Nephron (organoid): ENCODE measurements at regions not wholly inside any gene's neighbourhood (a gene's known extent, or its start where the extent isn't known, plus 50 kb on each side); places are given as distances from the start of the nearest gene placed in this dataset.

ENCODE experiments used
- H3K27ac Mint-ChIP-seq, 3 experiments: 2 replicates each; pipeline ENCODE4 v1.8.0; 2020; ENCODE audit warnings: mixed read lengths in 3 of 3, mild to moderate bottlenecking in 2 of 3, moderate library complexity in 1 of 3
- H3K27me3 Mint-ChIP-seq: 2 replicates; pipeline ENCODE4 v1.8.0; 2021; ENCODE audit warnings: low read depth, mild to moderate bottlenecking, moderate library complexity, mixed read lengths
- H3K36me3 Mint-ChIP-seq: 2 replicates; pipeline ENCODE4 v1.8.0; 2020; ENCODE audit warnings: low read depth, mixed read lengths
- H3K4me1 Mint-ChIP-seq: 2 replicates; pipeline ENCODE4 v1.8.0; 2020; ENCODE audit warnings: mixed read lengths
- H3K4me3 Mint-ChIP-seq, 3 experiments: 2 replicates each; pipeline ENCODE4 v1.8.0; 2020; ENCODE audit warnings: mild to moderate bottlenecking in 3 of 3, mixed read lengths in 3 of 3, moderate library complexity in 2 of 3
- H3K9me3 Mint-ChIP-seq: 2 replicates; pipeline ENCODE4 v1.8.0; 2020; ENCODE audit warnings: mixed read lengths
- TF ChIP-seq, protein P1 (sequence below), 3 experiments: fragments of 200-600 bp; sonication (generic); IDR thresholded peaks; one replicate each; pipeline ENCODE4 v1.5.0; 2021; ENCODE audit warnings: antibody characterized with exemption in 3 of 3; ENCODE audit not compliant: unreplicated experiment in 3 of 3

DNA sequence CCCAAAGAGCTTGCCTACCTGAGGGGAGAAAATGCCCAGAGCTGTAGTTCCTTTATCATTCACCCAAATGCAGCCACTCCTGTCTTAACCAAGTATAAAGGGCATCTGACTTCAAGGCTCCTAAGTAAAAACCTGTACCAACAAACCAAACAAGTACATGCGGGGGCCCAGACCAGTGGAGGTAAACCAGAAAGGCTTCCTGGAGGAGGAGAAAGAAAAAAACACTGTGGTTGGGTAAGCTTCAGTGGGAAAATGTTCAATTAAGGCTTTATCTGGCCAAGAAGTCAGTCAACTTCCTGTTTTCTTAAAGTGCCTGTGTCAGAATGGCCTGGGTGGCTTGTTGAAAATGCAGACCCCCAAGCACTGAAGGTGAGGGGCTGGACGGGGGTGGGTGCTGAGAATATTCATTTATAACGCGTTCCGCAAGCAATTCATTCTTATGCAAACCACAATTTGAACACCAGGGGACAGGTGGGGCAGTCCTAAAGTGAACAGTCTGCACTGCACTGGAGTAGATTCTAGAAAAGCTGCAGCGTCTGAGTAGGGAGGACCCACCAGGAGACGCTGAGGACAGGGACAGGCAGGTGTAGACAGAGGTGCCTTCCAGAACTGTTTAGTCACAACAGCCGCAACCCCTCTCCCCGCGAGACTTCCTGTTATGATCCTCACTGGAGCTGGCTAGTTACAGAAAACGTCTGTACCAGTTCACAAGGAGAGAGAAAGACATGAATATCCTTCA lies 467.1 kb downstream of the SOX9 start:
- no peaks in the 10 kb centered on the region for H3K9me3 Mint-ChIP-seq
- H3K36me3 Mint-ChIP-seq: no peaks in the 10 kb centered on the region
- H3K4me1 Mint-ChIP-seq: peaks cover 15% of the 10 kb centered on the region
- TF ChIP-seq, protein P1, sequence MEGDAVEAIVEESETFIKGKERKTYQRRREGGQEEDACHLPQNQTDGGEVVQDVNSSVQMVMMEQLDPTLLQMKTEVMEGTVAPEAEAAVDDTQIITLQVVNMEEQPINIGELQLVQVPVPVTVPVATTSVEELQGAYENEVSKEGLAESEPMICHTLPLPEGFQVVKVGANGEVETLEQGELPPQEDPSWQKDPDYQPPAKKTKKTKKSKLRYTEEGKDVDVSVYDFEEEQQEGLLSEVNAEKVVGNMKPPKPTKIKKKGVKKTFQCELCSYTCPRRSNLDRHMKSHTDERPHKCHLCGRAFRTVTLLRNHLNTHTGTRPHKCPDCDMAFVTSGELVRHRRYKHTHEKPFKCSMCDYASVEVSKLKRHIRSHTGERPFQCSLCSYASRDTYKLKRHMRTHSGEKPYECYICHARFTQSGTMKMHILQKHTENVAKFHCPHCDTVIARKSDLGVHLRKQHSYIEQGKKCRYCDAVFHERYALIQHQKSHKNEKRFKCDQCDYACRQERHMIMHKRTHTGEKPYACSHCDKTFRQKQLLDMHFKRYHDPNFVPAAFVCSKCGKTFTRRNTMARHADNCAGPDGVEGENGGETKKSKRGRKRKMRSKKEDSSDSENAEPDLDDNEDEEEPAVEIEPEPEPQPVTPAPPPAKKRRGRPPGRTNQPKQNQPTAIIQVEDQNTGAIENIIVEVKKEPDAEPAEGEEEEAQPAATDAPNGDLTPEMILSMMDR (IDR thresholded peaks at IDR 0.05; ENCODE audit: unreplicated experiment in 3 of 3): no peak
- H3K27ac Mint-ChIP-seq: peak overlapping the region in 2 of 3 experiments; percentile 12 to 54
- H3K4me3 Mint-ChIP-seq: peak overlapping the region in 2 of 3 experiments; percentile 11 to 26
- peaks cover 63% of the 10 kb centered on the region for H3K27me3 Mint-ChIP-seq

GRCh38 chr17:72588561-72588960 lies 467.7 kb downstream of the SOX9 start:
- peak overlapping the region in 2 of 3 experiments; percentile 12 to 54 for H3K27ac Mint-ChIP-seq
- peaks cover 15% of the 10 kb centered on the region for H3K4me1 Mint-ChIP-seq
- H3K9me3 Mint-ChIP-seq: no peaks in the 10 kb centered on the region
- TF ChIP-seq, protein P1 (IDR thresholded peaks at IDR 0.05; ENCODE audit: unreplicated experiment in 3 of 3): no peak
- no peaks in the 10 kb centered on the region for H3K36me3 Mint-ChIP-seq
- peak overlapping the region in 1 of 3 experiments; percentile 26 for H3K4me3 Mint-ChIP-seq
- H3K27me3 Mint-ChIP-seq: peaks cover 63% of the 10 kb centered on the region

DNA sequence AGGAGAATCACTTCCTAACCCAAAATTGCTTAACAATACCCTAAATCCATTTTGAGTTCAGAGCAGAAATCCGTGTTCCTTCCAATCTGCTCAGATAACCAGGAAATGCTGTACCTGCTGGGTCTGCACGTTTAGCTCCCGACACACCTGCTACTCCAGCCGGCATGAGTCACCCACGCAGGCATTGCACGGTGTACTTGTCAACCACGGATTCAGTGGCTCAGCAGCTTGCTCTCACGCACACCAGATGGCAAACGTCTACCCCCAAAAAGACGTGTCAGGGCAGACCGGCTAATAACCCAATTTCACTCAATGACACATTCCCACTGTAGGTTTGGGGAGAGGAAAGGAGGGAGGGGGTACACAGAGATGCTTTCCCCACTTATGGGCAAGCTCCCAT lies 468.1 kb downstream of the SOX9 start:
- peaks cover 61% of the 10 kb centered on the region for H3K27me3 Mint-ChIP-seq
- H3K36me3 Mint-ChIP-seq: no peaks in the 10 kb centered on the region
- peak overlapping the region; percentile 17 to 23 (median 22) for H3K4me3 Mint-ChIP-seq
- H3K4me1 Mint-ChIP-seq: peaks cover 15% of the 10 kb centered on the region
- TF ChIP-seq, protein P1 (IDR thresholded peaks at IDR 0.05; ENCODE audit: unreplicated experiment in 3 of 3): no peak
- H3K27ac Mint-ChIP-seq: peak overlapping the region in 2 of 3 experiments; percentile 12 to 54
- no peaks in the 10 kb centered on the region for H3K9me3 Mint-ChIP-seq

DNA sequence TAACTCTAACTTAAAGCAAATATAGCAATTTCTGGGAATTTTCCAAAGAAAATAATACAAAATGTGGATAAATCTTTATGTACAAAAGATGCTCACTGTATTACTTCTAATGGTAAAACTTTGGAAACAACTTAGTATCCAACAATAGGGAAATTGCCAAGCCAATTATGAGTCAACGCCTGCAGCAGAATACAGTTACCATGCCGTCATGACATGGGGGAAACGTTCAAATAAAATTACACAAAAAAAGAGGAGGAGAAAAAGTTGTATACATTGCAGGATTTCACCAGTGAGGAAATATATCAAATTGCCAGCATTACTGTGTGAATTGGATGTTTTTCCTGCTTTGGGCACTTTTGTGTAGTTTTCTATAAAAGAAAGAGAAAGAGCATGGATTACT lies 469.6 kb downstream of the SOX9 start:
- H3K9me3 Mint-ChIP-seq: no peaks in the 10 kb centered on the region

DNA sequence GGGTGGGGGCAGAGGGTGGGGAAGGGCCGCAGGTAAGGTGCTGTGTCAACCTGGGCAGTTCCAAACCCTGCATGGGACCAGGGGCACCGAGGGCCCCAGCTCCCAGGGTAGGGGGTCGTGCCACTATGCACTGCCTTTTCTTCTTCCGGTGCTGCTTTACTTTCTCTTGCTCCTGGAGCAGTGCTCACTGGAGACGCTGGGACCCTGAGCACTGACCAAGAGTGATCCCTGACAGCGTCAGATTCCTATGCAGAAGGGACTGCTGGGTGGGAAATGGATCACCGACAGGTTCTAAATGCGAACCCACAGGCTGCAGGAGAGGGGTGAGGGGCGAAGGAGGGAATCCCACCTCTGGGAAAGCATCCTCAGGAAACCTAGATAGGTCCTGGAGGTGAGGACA lies 470.1 kb downstream of the SOX9 start:
- TF ChIP-seq, protein P1 (IDR thresholded peaks at IDR 0.05; ENCODE audit: unreplicated experiment in 3 of 3): no peak
- H3K4me1 Mint-ChIP-seq: peaks cover 15% of the 10 kb centered on the region
- H3K9me3 Mint-ChIP-seq: no peaks in the 10 kb centered on the region
- H3K4me3 Mint-ChIP-seq: peak overlapping the region; percentile 88 to 94 (median 92)
- no peaks in the 10 kb centered on the region for H3K36me3 Mint-ChIP-seq
- H3K27me3 Mint-ChIP-seq: peaks cover 72% of the 10 kb centered on the region
- H3K27ac Mint-ChIP-seq: no peak overlapping the region

More for the DNA sequence above, 469.6 kb downstream of the SOX9 start:
- peak overlapping the region; percentile 76 to 88 (median 76) for H3K4me3 Mint-ChIP-seq
- peak overlapping the region in 1 of 3 experiments; percentile 12 for H3K27ac Mint-ChIP-seq
- H3K36me3 Mint-ChIP-seq: no peaks in the 10 kb centered on the region
- peaks cover 15% of the 10 kb centered on the region for H3K4me1 Mint-ChIP-seq
- peaks cover 67% of the 10 kb centered on the region for H3K27me3 Mint-ChIP-seq
- TF ChIP-seq, protein P1 (IDR thresholded peaks at IDR 0.05; ENCODE audit: unreplicated experiment in 3 of 3): no peak
